GM12892 (cell line): ENCODE measurements at regions not wholly inside any gene's neighbourhood (a gene's known extent, or its start where the extent isn't known, plus 50 kb on each side); places are given as distances from the start of the nearest gene placed in this dataset.

Source experiments
- POLR2A ChIP-seq: IDR thresholded peaks from 2 replicates; pipeline ENCODE4 v1.6.1; 2011; ENCODE audit warnings: low read depth, low read length, control low read depth
- POLR2AphosphoS5 ChIP-seq: IDR thresholded peaks from 2 replicates; pipeline ENCODE4 v1.6.1; 2011; ENCODE audit warnings: low read depth, low read length, control low read depth
- TAF1 ChIP-seq: IDR thresholded peaks from 2 replicates; pipeline ENCODE4 v1.6.1; 2011; ENCODE audit warnings: low read depth, mild to moderate bottlenecking, control low read depth, low read length, borderline replicate concordance

DNA sequence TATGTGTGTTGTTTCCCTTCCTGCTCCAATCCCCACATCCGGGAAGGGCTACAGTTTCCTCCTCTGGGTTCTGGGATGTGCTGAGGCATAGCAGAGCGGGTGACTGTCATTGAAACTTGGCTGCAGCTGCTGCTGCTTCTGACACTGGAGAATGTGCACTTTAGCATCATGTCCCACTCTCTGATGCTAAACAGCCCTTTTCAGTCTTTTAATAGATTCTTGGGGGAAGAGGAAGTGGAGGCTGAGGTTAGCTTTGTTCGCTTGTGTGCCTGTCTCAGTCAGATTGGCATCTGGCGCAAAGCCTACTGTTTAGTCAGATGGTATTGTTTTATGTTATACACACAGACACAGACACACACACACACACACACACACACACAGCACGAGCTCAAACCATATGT is 136.5 kb upstream of the RND3 start:
- TF ChIP-seq POLR2A = no peak
- no peak for TF ChIP-seq POLR2AphosphoS5
- no peak for TF ChIP-seq TAF1
